Stimulated activated naive B cell treated with anti-CD40 and anti-IgM and Interleukin-4, amounts not matched to agents 10 μg/mL and 1 μg/mL and 100 μg/mL, for 72 hours (primary cell): ENCODE measurements at regions not wholly inside any gene's neighbourhood (a gene's known extent, or its start where the extent isn't known, plus 50 kb on each side); places are given as distances from the start of the nearest gene placed in this dataset.

Experiments used
- ATAC-seq, 2 donors: fragments of 150-1000 bp; cut with Tn5 transposase; replicated peaks; 2 replicates each; pipeline ENCODE4 v1.10.0; 2021; ENCODE audit warnings: moderate library complexity in 1 of 2
- DNase-seq: peaks from one replicate; pipeline ENCODE4 v3.0.0; 2021
- H3K27ac Mint-ChIP-seq: one replicate; pipeline ENCODE4 v1.8.0; 2022; ENCODE audit warnings: mild to moderate bottlenecking, mixed read lengths
- H3K27me3 Mint-ChIP-seq, 2 donors: one replicate each; pipeline ENCODE4 v1.8.0; 2022; ENCODE audit warnings: mixed read lengths in 2 of 2
- H3K36me3 Mint-ChIP-seq, 2 donors: one replicate each; pipeline ENCODE4 v1.8.0; 2022; ENCODE audit warnings: mixed read lengths in 2 of 2, mild to moderate bottlenecking in 1 of 2
- H3K4me1 Mint-ChIP-seq, 2 donors: one replicate each; pipeline ENCODE4 v1.8.0; 2022; ENCODE audit warnings: mixed read lengths in 2 of 2, mild to moderate bottlenecking in 1 of 2
- H3K4me3 Mint-ChIP-seq, 2 donors: one replicate each; pipeline ENCODE4 v1.8.0; 2022; ENCODE audit warnings: mild to moderate bottlenecking in 2 of 2, mixed read lengths in 2 of 2, moderate library complexity in 1 of 2
- H3K9me3 Mint-ChIP-seq, 2 donors: one replicate each; pipeline ENCODE4 v1.8.0; 2022; ENCODE audit warnings: mixed read lengths in 2 of 2, mild to moderate bottlenecking in 1 of 2

DNA sequence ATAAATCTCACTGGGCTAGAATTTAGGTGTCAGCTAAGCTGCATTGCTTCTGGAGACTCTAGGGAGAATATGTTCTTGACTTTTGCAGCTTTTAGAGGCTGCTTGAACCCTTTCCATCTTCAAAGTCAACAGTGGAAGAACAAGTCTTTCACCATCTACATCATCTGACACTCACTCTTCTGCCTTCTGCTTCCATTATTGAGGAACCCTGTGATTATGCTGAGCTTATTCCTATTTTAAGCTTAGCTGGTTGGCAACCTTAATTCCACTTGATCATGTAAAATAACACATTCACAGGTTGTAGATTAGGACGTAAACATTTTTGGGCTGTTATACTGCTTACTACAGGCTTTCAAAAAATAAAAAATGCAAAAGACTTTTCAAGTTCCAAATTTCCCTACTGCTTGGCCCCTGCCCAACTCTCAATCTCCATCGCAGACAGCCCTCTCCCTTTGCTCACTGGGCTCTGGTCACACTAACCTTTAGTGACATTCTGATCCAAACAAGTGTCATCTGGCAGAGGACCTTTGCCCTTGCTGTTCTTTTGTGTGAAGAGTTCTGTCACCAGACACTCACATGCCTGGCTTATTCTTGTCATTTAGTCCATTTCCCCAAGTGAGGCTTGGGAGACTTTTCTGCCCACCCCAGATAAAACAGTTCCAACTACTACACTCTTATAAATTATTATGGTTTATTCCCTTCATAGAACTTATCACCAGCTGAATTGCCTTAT lies 1056.0 kb downstream of the STIM2 start:
- H3K4me3 Mint-ChIP-seq = no peak overlapping the region
- no peaks in the 10 kb centered on the region for H3K9me3 Mint-ChIP-seq
- no peaks in the 10 kb centered on the region for H3K27me3 Mint-ChIP-seq
- H3K36me3 Mint-ChIP-seq = no peaks in the 10 kb centered on the region
- H3K4me1 Mint-ChIP-seq = no peaks in the 10 kb centered on the region
- no peak for ATAC-seq
- H3K27ac Mint-ChIP-seq = no peak overlapping the region
- no peak for DNase-seq

- Mint-ChIP-seq H3K4me3 (no peak overlapping the region), H3K36me3 (no peaks in the 10 kb centered on the region), H3K27me3 (no peaks in the 10 kb centered on the region), H3K27ac (no peak overlapping the region), H3K9me3 (no peaks in the 10 kb centered on the region), H3K4me1 (no peaks in the 10 kb centered on the region)
- ATAC-seq (no peak), DNase-seq (no peak)
Measured at GRCh38 chr4:27917381-27917780, 1056.7 kb downstream of the STIM2 start.

DNA sequence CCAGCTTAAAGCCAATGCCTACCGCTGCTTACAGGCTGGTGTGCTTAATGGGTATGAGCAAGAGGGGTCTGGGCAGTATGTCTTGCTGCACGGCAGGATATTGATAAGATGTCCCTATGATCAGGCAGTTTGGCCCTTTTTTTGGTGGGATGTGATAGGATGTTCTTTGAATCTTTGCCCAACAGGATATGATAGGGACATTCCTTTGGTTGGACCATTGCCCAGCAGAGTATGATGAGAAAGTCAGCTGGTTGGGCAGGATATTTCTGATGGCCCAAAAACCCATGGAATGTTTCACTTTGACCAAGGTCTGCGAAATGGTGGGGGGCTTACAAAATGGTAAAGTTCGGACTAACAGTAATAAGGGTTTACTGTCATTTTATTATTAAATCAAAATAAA lies 1060.6 kb downstream of the STIM2 start:
- H3K27ac Mint-ChIP-seq = no peak overlapping the region
- H3K4me1 Mint-ChIP-seq = no peaks in the 10 kb centered on the region
- H3K4me3 Mint-ChIP-seq = no peak overlapping the region
- no peaks in the 10 kb centered on the region for H3K27me3 Mint-ChIP-seq
- DNase-seq (no peak), ATAC-seq (no peak)
- H3K9me3 Mint-ChIP-seq = peaks cover 0 to 2% of the 10 kb centered on the region in 2 donors
- H3K36me3 Mint-ChIP-seq = no peaks in the 10 kb centered on the region

DNA sequence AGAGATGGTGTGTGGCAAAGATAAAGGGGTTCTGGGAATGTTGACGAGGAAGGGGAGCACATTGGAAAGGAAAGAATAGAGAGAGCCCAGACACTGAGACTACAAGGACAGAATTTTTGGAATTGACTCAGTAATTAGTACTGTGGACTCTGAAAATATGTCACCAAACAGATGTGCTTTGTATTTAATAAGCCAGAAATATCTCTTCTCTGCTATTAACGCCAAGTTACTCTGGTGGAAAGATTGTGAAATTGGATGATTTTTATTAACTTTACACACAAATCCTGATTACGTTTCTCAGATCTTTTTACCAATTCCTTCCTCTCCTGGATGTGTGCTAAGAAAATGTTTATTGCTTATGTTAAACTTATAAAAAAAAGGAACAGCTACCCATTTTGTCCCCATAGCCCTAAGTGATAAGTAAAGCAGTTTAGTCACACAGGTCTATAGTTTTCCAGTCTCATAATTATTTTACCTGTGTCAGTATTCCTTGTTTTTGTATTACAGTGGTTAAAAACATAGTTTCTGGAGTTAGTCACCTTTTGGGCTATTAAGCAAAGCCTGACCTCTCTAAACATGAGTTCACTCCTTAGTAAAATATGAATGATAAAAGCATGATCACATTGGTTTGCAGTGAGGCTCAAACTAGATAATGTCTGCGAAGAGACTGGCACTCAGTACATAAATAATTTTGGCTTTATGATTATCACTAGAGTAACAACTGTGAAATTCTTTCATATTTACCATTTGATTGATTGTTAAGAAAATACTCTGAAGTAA lies 1068.3 kb downstream of the STIM2 start:
- H3K27me3 Mint-ChIP-seq = no peaks in the 10 kb centered on the region
- no peak overlapping the region for H3K27ac Mint-ChIP-seq
- no peaks in the 10 kb centered on the region for H3K36me3 Mint-ChIP-seq

DNA sequence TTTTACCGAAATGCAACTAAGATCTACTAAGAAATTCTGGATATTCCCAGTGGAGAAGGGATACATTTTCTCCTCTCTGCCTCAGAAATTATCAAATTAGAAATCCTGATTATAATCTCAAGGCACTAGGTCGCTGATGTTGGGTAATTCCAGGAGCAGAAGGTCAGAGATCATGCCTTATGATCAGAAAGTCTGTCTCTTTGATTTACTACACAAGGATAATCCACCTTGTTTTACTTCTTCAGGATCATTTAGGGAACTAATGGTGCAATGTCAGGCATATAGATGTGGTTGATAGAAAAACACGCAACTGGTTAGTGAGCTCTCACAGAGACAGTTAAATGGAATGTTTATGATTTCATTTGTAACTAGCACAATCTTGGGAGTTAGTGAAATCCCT lies 1069.7 kb downstream of the STIM2 start:
- H3K9me3 Mint-ChIP-seq = peaks cover 1 to 4% of the 10 kb centered on the region in 2 donors
- no peaks in the 10 kb centered on the region for H3K27me3 Mint-ChIP-seq
- no peak overlapping the region for H3K27ac Mint-ChIP-seq
- ATAC-seq (no peak), DNase-seq (no peak)
- H3K36me3 Mint-ChIP-seq = no peaks in the 10 kb centered on the region
- no peak overlapping the region for H3K4me3 Mint-ChIP-seq
- H3K4me1 Mint-ChIP-seq = no peaks in the 10 kb centered on the region

More for the DNA sequence above, 1068.3 kb downstream of the STIM2 start:
- no peak overlapping the region for H3K4me3 Mint-ChIP-seq
- H3K4me1 Mint-ChIP-seq = no peaks in the 10 kb centered on the region
- H3K9me3 Mint-ChIP-seq = peaks cover 1 to 4% of the 10 kb centered on the region in 2 donors
- no peak for ATAC-seq
- DNase-seq = no peak

GRCh38 chr4:27930976-27931375 lies 1070.3 kb downstream of the STIM2 start:
- Mint-ChIP-seq H3K27ac (no peak overlapping the region), H3K4me3 (no peak overlapping the region), H3K27me3 (no peaks in the 10 kb centered on the region), H3K9me3 (peaks cover 1 to 4% of the 10 kb centered on the region in 2 donors), H3K4me1 (no peaks in the 10 kb centered on the region), H3K36me3 (no peaks in the 10 kb centered on the region)
- DNase-seq (no peak), ATAC-seq (no peak)

GRCh38 chr4:27931584-27931983 lies 1070.9 kb downstream of the STIM2 start:
- peaks cover 1 to 4% of the 10 kb centered on the region in 2 donors for H3K9me3 Mint-ChIP-seq
- H3K4me1 Mint-ChIP-seq = no peaks in the 10 kb centered on the region
- no peak overlapping the region for H3K27ac Mint-ChIP-seq
- DNase-seq (no peak), ATAC-seq (no peak)
- no peaks in the 10 kb centered on the region for H3K36me3 Mint-ChIP-seq
- no peaks in the 10 kb centered on the region for H3K27me3 Mint-ChIP-seq
- no peak overlapping the region for H3K4me3 Mint-ChIP-seq

DNA sequence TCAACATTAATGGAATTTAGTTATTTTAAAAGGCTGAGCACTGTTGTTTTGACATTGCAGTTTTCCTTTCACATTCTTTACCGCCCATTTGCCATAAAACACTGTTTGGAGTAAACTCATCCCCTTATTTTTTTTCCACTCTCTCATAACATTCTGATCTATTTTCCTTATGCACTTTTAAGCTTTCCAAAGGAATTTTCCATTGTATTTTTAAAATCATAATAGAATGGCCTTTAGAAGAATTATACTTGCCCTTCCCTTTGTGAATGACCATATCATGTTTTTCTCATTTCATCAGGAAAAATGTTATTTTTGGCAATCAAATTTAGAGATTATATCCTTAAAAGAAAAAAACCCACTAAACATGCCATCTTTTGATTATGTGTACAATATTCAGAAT lies 1074.2 kb downstream of the STIM2 start:
- Mint-ChIP-seq H3K4me1 (no peaks in the 10 kb centered on the region), H3K27ac (no peak overlapping the region)
- no peak for DNase-seq

DNA sequence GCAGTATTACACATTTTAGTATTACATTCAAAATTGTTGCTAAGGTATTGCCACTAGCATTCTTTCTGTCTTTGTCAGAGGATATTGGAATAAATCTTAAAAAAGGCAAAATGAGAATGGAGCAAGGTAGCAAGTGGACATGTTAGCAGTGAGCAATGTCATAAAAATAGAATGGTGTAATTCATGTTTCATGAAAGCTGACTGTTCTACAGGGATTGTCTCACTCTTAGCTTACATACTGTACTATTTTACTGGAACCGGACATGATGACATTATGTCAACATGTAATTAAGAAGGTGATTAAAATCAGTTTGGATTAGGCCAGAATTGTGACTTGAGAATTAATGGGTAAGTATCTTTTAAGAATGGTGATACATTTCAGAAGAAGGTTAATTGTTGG lies 1086.2 kb downstream of the STIM2 start:
- DNase-seq (no peak), ATAC-seq (no peak)
- Mint-ChIP-seq H3K36me3 (no peaks in the 10 kb centered on the region), H3K9me3 (peaks cover 0 to 3% of the 10 kb centered on the region in 2 donors), H3K4me1 (no peaks in the 10 kb centered on the region), H3K4me3 (no peak overlapping the region), H3K27me3 (no peaks in the 10 kb centered on the region), H3K27ac (no peak overlapping the region)

More for the DNA sequence above, 1074.2 kb downstream of the STIM2 start:
- H3K4me3 Mint-ChIP-seq = no peak overlapping the region
- H3K36me3 Mint-ChIP-seq = no peaks in the 10 kb centered on the region
- H3K9me3 Mint-ChIP-seq = no peaks in the 10 kb centered on the region
- ATAC-seq = no peak
- no peaks in the 10 kb centered on the region for H3K27me3 Mint-ChIP-seq

- Mint-ChIP-seq H3K36me3 (no peaks in the 10 kb centered on the region), H3K4me1 (no peaks in the 10 kb centered on the region), H3K27ac (no peak overlapping the region), H3K4me3 (no peak overlapping the region), H3K9me3 (peaks cover 0 to 3% of the 10 kb centered on the region in 2 donors), H3K27me3 (no peaks in the 10 kb centered on the region)
- no peak for ATAC-seq
- no peak for DNase-seq
Measured at GRCh38 chr4:27947302-27947701, 1086.7 kb downstream of the STIM2 start.

DNA sequence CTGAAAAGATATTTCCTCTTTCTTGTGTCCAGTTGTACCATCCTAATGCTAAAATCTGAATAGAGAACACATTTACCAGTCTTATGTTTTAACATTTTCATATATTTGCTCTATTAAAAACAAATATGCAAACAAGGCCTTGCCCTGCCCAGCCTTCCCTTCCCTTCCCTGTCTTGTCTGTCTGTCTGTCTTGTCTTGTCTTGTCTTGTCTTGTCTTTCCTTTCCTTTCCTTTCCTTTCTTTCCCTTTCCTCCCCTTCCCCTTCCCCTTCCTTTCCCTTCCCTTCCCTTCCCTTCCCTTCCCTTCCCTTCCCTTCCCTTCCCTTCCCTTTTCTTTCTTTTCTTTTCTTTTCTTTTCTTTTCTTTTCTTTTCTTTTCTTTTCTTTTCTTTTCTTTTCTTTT lies 1103.5 kb downstream of the STIM2 start:
- Mint-ChIP-seq H3K4me1 (no peaks in the 10 kb centered on the region), H3K27ac (no peak overlapping the region), H3K36me3 (no peaks in the 10 kb centered on the region), H3K27me3 (no peaks in the 10 kb centered on the region), H3K9me3 (peaks cover 0 to 2% of the 10 kb centered on the region in 2 donors), H3K4me3 (no peak overlapping the region)
- DNase-seq (no peak), ATAC-seq (no peak)

GRCh38 chr4:27966664-27967063 lies 1106.0 kb downstream of the STIM2 start:
- Mint-ChIP-seq H3K4me3 (no peak overlapping the region), H3K4me1 (no peaks in the 10 kb centered on the region), H3K27me3 (no peaks in the 10 kb centered on the region), H3K27ac (no peak overlapping the region), H3K9me3 (peaks cover 0 to 4% of the 10 kb centered on the region in 2 donors), H3K36me3 (no peaks in the 10 kb centered on the region)
- ATAC-seq = no peak
- no peak for DNase-seq

- H3K36me3 Mint-ChIP-seq = no peaks in the 10 kb centered on the region
- peaks cover 5 to 8% of the 10 kb centered on the region in 2 donors for H3K9me3 Mint-ChIP-seq
Measured at GRCh38 chr4:27973056-27973455, 1112.4 kb downstream of the STIM2 start.

DNA sequence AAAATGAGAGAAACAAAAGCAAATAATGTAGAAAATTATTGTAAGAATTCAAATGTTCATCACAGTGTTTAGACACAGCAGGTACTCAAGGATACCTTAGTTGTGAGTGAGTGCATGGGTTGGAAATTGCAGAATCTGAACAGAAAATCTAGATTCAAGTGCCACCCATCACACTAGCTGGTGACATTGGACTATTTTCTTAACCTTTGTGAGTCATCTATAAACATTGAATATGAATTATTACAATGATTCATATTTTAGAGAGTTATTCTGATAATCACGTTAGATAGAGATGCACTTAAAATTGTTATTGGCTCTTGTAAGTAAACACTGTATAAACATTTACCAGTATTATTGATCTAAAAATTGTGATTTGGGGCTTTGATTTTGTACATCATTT lies 1113.1 kb downstream of the STIM2 start:
- H3K4me3 Mint-ChIP-seq = no peak overlapping the region
- H3K36me3 Mint-ChIP-seq = no peaks in the 10 kb centered on the region
- DNase-seq = no peak
- ATAC-seq = no peak
- no peaks in the 10 kb centered on the region for H3K27me3 Mint-ChIP-seq
- no peak overlapping the region for H3K27ac Mint-ChIP-seq
- no peaks in the 10 kb centered on the region for H3K4me1 Mint-ChIP-seq
- H3K9me3 Mint-ChIP-seq = peaks cover 5 to 8% of the 10 kb centered on the region in 2 donors

More at GRCh38 chr4:27973056-27973455, 1112.4 kb downstream of the STIM2 start:
- no peaks in the 10 kb centered on the region for H3K27me3 Mint-ChIP-seq
- no peak for DNase-seq
- no peak overlapping the region for H3K27ac Mint-ChIP-seq
- no peak for ATAC-seq
- no peaks in the 10 kb centered on the region for H3K4me1 Mint-ChIP-seq
- H3K4me3 Mint-ChIP-seq = no peak overlapping the region

GRCh38 chr4:27974339-27974738 lies 1113.7 kb downstream of the STIM2 start:
- Mint-ChIP-seq H3K36me3 (no peaks in the 10 kb centered on the region), H3K27ac (no peak overlapping the region), H3K9me3 (peaks cover 9 to 13% of the 10 kb centered on the region in 2 donors), H3K27me3 (no peaks in the 10 kb centered on the region), H3K4me3 (no peak overlapping the region), H3K4me1 (no peaks in the 10 kb centered on the region)
- no peak for ATAC-seq
- no peak for DNase-seq
